Endothelial cell of hepatic sinusoid (primary cell): ENCODE measurements at regions not wholly inside any gene's neighbourhood (a gene's known extent, or its start where the extent isn't known, plus 50 kb on each side); places are given as distances from the start of the nearest gene placed in this dataset.

ENCODE experiments used
- in situ Hi-C: cut with HindIII; loops from 2 replicates; pipeline ENCODE4 v1.10.0; 2017; ENCODE audit warnings: low sequenced_read_pairs

DNA sequence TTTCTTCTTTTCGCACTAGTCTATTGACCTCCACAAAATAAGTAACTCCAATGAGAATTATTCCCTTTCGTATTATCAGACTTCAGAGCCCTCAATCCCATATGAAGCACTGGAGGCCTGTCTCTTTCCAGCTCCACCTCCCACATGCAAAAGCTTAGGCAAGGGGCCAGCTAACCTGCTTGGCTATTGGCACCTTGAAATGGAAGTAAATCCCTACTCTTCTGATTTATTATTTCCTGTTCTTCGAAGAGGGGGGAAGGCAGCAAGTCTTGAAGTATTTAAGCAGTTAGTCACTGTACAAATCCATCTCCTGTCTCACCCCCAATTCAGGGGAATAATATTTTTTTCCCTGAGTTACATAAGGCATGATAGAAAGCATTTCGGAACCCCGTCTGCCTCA is 577.8 kb downstream of the MAFB start:
- in situ Hi-C loops, result loop anchor here (5.0 kb wide), 1 partner anchor 54 kb away; no protein-coding TSS in a partner anchor

DNA sequence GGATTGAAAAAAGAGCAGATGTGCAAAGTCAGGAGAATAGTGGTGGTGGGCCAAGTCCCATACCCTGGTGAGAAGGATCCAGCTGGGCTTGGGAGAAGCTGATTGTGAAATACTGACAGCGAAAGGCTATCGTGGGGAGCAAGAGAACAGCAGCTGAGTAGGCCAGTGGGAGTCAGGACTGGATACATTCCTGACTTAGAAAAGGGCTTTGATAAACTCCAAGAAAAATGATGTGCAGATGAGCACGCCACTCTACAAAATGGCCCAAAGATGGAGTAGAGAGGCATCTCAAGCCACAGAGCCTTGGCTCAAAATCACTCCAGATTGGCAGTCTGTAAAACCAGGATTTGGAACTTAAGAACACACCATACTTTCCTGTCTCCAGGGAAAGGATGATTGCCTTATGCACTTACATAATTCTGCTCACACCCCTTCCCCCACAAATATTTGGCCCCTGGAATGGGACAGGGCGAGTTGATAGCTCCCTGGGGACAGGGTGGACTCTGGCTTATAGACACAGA is 578.7 kb downstream of the MAFB start:
- in situ Hi-C loops, result loop anchor here (5.0 kb wide), 1 partner anchor 53 kb away; no protein-coding TSS in a partner anchor

DNA sequence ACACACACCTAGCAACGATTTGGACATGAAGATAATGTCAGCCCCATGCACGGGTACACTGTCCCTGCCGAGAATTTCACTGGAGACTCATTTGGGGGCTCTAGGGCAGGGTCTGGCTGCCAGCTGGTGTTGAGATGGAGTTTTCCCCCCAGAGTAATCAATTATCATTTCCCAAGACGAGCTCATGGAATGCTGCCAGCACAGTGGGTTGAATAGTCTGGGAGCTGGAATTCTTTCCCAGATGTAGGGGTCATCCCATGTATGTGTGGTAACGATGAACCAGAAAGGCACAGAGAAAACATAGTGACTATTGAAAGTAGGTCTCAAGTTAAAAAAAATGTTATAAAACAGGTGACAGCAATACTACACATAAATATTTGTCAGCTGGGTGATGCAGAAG is 579.9 kb downstream of the MAFB start:
- in situ Hi-C loops, result no loop called here

DNA sequence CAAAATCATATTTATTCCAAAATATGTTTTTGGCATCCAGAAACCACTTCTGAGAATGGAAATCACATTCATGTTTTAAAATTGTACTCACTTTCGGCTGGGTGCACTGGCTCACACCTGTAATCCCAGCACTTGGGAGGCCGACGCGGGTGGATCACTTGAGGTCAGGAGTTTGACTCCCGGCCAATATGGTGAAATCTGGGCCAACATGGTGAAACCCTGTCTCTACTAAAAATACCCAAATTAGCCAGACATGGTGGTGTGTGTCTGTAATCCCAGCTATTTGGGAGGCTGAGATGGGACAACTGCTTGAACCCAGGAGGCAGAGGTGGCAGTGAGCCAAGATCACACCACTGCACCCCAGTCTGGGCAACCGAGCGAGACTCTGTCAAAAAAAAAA is 580.7 kb downstream of the MAFB start:
- in situ Hi-C loops, result no loop called here

DNA sequence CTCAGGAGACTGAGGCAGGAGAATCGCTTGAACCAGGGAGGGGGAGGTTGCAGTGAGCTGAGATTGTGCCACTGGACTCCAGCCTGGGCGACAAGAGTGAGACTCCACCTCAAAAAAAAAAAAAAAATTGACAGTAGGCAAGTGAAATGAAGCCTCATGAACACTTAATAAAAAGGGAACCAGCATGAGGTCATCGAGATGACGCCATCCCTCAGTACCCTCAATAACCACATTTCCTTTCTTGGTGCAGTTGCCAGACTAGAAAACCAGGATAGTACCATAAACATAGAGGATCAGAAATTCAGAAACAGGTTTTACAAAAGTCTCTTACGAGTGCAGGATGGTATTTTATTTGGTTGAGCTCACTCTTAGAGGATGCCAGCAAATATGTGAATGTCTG is 584.1 kb downstream of the MAFB start:
- in situ Hi-C loops, result no loop called here

DNA sequence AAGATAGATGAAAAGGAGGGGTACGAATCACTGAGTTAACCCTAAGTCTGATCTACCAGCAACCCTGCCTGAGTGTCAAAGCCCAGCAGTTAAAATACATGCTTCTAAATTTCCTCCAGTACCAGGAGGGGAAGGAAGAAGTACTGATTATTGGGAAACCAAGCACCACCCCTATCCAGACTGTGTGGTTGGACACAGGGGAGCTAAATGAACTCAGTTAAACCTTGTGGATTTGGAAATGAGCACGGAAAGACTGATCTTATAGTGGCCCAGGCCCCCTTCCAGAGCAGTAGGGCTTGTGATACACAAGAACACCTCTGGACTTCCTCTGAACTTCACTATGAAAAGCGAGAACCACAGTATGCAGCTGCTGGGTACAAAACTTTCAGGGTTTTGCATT is 585.6 kb downstream of the MAFB start:
- in situ Hi-C loops, result no loop called here

DNA sequence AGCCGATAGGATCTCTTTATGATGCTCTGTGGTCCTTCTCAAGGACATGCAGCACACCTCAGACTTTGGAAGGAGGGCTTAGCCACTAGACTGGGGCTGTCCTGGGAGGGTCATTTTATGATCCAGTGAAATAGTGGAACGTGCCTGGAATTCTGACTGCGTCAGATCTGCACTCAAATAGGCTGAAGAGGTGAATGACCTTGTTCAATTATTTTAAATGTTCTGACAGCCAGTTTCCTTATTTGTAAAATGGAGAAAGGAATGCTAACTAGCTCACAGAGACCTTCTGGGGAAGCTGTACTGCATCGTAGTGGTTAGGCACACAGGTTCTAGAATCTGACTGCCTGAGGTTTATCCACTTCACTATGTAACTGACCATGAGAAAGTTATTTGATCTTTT is 587.5 kb downstream of the MAFB start:
- in situ Hi-C loops, result no loop called here

DNA sequence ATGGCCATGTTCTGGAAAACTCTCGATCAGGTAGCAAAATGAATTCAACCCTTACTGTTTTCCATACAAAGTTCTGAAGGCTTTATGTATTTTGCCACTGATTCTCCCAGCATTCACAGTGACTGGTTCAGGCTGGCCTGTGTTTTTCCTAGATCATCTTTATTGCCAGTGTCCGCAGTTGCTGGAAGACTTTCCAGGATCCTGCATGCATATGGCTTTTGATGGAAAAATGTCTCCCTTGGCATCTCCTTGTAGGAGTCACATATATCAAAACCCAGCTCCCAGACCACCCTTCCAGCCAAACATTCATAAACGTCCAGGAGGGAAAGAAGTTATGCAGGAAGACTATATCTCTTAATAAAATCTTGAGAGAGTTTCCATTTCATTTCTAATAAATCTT is 588.8 kb downstream of the MAFB start:
- in situ Hi-C loops, result no loop called here

DNA sequence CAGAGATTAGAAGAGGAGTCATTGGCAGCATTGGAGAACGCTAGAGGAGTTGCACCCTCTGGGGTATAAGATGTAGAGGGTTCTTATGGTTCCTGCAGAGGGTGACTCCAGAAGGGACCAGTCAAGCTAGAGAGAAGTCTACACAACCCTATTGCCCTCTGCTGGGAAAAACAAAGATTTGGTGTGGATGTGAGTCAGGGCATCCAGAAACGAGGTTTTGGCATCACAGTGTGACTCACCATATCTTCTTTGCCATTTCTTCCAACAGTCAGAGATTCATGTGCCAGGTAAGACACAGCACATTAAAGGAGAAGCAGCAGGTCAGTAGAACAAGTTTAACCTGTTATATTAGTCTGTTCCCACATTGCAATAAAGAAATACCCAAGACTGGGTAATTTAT is 598.8 kb downstream of the MAFB start:
- in situ Hi-C loops, result no loop called here

DNA sequence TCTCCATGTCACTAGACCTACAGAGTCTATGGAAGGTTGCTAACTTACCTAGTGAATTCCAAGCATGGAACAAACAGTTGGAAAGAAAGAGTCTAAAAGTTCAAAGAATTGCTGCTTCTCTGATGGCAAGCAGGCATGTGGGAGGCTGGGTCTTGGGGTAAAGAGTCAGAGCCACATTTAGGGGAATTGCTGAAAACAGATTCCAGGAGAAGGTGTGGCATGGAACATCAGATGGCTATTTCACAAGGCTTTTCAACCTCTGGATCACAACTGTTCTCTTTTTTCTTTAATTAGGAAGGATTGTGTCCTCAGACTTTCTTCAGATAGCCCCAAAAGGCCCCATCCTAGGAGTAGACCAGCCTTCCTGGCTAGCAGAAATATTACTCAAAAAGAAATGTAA is 601.5 kb downstream of the MAFB start:
- in situ Hi-C loops, result no loop called here

DNA sequence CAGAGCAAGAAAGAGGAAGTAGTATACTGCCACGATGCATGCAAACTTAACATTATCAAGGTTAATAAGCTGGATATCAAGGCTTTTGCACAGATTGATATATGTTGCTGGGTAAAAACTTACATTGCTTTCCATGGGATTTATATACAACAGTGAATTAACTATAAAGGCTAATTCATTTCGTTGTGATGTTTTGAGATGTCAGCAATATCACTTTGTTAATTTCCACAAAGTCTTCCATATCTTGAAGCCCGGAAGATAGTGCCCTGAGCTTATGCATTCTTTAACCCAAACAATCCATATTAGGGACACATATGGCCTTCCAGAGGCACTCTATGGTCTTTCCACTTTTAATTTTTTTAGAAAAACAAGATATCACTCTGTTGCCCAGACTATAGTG is 603.5 kb downstream of the MAFB start:
- in situ Hi-C loops, result no loop called here

DNA sequence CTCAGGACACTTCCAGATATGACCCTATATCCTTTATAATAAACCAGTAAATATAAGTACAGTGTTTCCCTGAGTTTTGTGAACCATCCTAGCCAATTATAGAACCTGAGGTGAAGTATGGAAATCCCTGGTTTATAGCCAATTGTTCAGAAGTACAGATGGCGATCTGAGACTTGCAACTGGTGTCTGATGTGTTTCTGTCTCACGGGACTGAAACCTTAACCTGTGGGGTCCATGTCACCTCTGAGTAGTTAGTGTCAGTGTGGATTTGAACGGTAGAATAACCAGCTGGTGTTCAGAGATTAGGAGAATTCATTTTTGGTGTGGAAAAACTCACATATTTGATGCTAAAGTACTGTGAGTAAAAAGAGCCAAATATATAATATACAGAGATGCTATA is 606.6 kb downstream of the MAFB start:
- in situ Hi-C loops, result no loop called here

DNA sequence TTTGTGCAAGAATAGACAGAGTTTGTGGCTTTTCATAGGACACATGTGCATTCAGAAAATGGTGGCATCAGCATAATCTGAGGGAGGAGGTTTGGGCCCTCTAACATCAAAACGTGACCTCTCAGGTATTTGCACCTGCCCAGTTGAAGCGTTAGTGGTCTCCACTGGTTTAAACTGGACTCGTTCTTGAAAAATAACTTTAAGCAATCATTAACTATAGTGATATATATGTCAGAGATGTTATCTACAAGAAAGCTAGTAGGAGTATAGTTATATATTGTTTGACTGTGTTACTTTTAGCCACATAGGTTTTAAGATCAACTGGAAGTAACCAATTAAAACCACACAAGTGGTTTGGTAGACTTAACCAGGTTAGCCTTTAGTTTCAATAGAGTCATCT is 607.4 kb downstream of the MAFB start:
- in situ Hi-C loops, result no loop called here

DNA sequence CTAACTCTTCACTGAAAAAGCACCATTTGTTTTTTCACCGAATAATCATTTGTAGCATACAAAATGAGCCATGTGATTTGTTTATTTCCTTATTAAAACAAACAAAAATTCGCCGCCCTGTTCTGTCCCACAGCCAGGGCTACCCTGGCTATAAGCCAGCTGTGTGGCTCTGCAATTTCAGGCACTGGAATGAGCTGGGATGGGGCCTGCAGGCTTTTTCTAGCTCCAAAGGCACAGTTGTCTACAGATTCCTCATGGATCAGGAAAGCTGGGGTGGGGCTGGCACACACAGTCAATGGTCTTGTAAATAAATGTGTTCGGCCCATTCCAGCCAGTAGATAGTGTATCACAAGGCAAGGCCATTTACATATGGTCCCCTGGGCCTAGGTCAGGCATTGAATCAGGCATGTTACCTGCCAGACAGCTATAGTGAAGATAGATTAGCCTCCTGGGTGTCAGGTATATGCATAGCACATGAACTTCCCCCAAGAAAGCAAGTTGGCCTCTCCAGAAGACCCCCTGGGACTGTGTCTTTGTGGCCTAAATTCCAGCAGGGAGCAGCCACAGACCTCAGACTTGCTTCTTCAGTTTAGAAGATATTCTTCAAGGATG is 608.9 kb downstream of the MAFB start:
- in situ Hi-C loops, result no loop called here

DNA sequence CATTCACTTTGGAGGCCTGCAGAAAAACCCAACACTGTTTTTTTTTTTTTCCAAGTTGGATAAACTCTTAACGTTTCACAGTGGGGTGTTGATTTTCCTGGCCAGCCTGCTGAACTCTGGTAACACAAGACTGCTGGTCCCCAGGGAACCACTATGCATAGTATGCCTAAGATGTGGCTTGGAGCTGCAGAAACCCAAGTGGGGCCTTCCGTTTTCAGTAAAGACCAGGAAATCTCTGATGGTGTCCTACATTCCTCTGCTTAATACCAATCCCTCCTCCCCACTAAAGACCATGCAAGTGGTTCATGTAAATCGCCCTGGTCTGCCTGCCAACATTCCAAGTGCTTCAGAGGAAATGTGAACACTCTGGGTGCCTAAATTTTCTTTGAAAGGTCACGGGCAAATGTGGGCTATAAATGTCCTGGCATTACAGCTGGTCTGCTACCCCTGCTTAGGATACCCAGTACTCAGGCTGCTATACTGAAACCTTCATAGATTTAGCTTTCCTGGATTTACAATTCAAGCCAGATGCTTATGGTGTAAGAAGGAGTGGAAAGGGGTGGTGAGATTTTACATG is 615.4 kb downstream of the MAFB start:
- in situ Hi-C loops, result no loop called here

DNA sequence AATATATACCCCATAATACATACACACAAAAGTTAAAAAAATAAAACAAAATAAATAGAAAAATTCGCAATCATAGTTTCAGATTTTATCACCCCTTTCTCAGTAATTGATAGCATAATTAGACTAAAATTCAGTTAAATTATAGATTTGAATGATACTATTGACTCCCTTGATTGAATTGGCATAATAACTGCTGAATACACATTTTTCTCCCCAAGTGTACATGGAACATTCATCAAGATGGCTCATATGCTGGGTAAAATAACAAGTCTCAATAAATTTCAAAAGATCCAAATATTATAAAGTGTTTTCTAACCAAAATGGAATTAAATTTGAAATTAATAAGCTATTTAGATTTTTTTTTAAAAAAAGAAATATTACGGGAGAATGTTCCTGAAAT is 616.1 kb downstream of the MAFB start:
- in situ Hi-C loops, result no loop called here

DNA sequence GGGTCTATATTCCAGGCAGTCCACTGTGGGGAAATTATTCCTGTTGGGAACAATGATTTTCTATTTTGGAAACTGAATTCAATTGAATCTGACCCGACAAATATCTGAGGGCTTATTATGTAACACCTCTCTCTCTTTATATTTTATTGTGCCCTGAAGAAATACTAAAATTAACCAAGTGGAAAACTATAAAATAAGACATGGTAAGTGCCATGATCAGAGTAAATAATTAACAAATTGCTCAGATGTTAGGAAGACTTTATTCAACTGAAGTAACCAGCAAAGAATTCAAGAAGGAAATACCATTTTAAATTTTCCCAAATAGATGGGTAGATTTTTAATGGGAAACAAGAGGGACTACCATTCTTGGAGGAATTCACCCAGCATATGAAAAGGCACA is 632.9 kb downstream of the MAFB start:
- in situ Hi-C loops, result loop anchor here (5.0 kb wide), 1 partner anchor 56 kb away; no protein-coding TSS in a partner anchor

DNA sequence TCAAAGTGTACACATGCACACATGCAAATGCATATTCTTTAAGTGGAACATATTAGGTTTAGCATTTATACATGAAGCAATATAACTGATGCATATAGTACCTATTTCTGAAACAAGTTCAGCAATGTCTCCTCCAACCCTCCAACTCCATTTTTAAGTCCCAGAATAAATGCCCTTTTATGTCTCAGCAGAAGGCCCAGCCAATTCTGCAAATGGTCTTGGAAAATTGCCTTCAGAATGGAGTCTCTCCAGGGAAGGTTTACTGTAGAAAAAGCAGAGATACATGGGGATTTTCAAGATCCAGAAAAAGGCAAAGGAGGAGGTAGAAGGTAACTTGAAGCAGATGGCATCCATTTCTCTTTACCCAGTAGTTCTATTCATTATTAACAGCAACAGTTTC is 633.3 kb downstream of the MAFB start:
- in situ Hi-C loops, result loop anchor here (5.0 kb wide), 1 partner anchor 57 kb away; no protein-coding TSS in a partner anchor

DNA sequence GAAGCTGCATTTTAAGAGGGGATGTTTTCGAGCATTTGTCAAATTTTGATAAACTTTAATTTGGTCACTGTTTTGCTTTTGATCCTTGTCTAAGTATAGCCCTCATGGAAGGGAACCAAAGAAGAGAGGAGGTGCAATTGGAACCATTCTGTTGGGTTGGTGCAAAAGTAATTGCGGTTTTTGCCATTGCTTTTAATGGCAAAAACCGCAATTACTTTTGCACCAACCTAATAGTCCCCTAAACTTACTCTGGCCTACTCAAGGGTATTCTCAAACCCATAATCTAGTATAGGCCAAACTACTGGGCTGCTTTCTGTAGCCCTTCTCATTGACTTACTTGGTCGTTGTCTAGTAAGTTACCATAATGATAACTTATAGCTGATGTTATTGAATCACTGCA is 634.7 kb downstream of the MAFB start:
- in situ Hi-C loops, result no loop called here

DNA sequence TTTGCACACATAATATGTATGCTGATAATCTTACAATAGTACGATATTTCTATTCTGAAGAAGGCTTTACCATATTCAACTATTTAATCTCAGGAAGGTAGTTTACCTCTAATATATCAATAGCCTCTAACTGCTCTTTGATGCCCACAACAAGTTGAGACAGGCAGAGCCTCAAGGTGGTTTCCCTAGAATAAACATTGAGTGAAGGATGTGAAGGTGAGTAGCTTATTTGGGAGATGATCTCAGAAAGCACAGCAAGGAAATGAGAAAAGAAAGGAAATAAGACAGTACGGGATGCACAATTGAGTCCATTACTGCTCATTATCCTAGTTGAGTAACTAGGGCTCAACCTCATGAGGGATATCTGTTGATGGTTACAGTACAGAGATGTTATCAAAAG is 638.4 kb downstream of the MAFB start:
- in situ Hi-C loops, result no loop called here

DNA sequence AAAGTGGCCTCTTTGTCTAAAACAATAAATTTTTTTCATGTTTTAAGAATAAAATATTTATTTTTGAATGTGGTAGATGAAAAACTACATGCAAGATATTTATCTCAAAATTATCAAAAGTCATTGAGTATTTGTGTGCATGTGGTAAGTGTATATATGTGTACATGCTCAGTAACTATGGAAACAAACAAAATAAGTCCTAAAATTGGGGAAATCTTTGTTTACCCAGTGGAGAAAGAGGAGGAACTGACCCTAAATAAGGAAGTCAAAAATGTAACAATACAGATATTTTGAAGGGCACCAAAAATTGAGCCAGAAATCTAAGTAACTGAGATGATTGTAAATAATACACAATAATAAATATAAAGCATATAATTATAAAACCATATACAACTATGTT is 639.2 kb downstream of the MAFB start:
- in situ Hi-C loops, result no loop called here

DNA sequence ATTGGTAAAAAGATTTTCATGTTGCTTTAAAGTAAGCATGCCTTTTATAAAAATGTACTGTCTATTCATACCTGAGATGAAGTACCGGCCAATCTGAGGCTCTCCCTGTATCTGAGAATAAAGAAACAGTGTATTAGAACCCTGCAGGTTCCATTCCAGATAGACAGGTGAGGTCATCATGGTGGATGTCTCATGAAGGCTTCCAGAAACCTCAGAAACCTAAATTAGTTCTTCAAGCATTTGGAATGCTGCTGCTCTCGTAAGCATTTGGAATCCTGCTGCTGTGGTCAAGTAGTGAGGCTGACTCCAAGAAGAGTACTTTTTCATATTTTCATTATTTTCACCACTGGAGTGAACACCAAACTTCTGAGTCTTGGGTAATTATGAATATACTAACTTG is 642.3 kb downstream of the MAFB start:
- in situ Hi-C loops, result no loop called here

DNA sequence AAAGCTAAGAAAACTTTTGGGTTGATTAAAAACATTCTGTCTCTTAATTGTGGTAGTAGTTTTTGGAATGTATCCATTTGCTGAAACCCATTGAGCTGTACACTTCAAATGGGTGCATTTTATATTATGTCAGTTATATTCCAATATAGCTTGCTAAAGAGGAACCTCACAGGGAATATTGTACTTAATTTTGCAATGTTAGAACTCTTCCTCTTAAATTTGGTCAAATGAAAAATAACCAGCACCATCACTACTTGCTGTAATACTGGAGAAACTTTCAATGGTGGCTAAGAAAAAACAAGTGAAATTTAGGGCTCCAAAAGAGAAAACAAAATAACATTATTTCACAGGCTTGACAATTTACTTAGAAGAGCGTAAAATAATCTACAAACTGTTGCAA is 651.5 kb downstream of the MAFB start:
- in situ Hi-C loops, result no loop called here
